ENCODE measurements at regions not wholly inside any gene's neighbourhood (a gene's known extent, or its start where the extent isn't known, plus 50 kb on each side); places are given as distances from the start of the nearest gene placed in this dataset.
"Not testable (repeated sequence)": the region's sequence is repeated elsewhere in the genome, so short reads cannot be mapped to it uniquely, and the experiment has no call there.

GRCh38 chr14:105598925-105599586 is 72.7 kb downstream of the TMEM121 start:
- WGBS, 2 donors = 78% methylated on average over 8 of the region's 26 CpGs; no CpG with 5 or more reads in 1 of the 2 donors
- intact Hi-C loops (cut with DNase I); H3K36me3 ChIP-seq; H3K27me3 ChIP-seq; H3K4me3 ChIP-seq; DNase-seq; H3K27ac ChIP-seq; H3K4me1 ChIP-seq; H3K9me3 ChIP-seq: not testable (repeated sequence)

- H3K27me3 ChIP-seq; H3K9me3 ChIP-seq; intact Hi-C loops (cut with DNase I); H3K4me1 ChIP-seq; H3K27ac ChIP-seq; H3K36me3 ChIP-seq; H3K4me3 ChIP-seq; DNase-seq: not testable (repeated sequence)
- 75% methylated on average over 13 of the region's 52 CpGs; no CpG with 5 or more reads in 1 of the 2 donors for WGBS, 2 donors
These were observed 74.0 kb downstream of the TMEM121 start for GRCh38 chr14:105600195-105600938.

GRCh38 chr14:105600939-105601359 is 74.6 kb downstream of the TMEM121 start:
- no peak for DNase-seq
- 33% methylated on average over 3 of the region's 19 CpGs; no CpG with 5 or more reads in 1 of the 2 donors for WGBS, 2 donors

GRCh38 chr14:105601360-105602242 is 75.2 kb downstream of the TMEM121 start:
- TF ChIP-seq CTCF (IDR thresholded peaks at IDR 0.05) (no peak), POLR2A (IDR thresholded peaks at IDR 0.05) (no peak)
- no peaks in the 10 kb centered on the region for H3K36me3 ChIP-seq
- H3K4me1 ChIP-seq = no peaks in the 10 kb centered on the region
- DNase-seq = no peak
- no peaks in the 10 kb centered on the region for H3K27me3 ChIP-seq
- H3K27ac ChIP-seq = no peak overlapping the region
- WGBS, 2 donors = 60 to 87% methylated on average over 3 to 4 of the region's 20 CpGs
- H3K9me3 ChIP-seq = no peaks in the 10 kb centered on the region
- intact Hi-C loops (cut with DNase I) = no loop called here
- no peak overlapping the region for H3K4me3 ChIP-seq

More at GRCh38 chr14:105600939-105601359, 74.6 kb downstream of the TMEM121 start:
- intact Hi-C loops (cut with DNase I) = no loop called here
- TF ChIP-seq CTCF (IDR thresholded peaks at IDR 0.05) (no peak), POLR2A (IDR thresholded peaks at IDR 0.05) (no peak)
- Histone ChIP-seq H3K27me3 (no peaks in the 10 kb centered on the region), H3K4me1 (no peaks in the 10 kb centered on the region), H3K27ac (no peak overlapping the region), H3K4me3 (no peak overlapping the region), H3K36me3 (no peaks in the 10 kb centered on the region), H3K9me3 (no peaks in the 10 kb centered on the region)

- no peak for DNase-seq
- no peak overlapping the region for H3K27ac ChIP-seq
These were observed 75.9 kb downstream of the TMEM121 start for GRCh38 chr14:105602243-105602750.

More at GRCh38 chr14:105602243-105602750, 75.9 kb downstream of the TMEM121 start:
- intact Hi-C loops (cut with DNase I) = no loop called here
- H3K9me3 ChIP-seq = no peaks in the 10 kb centered on the region
- H3K4me1 ChIP-seq = no peaks in the 10 kb centered on the region
- no peaks in the 10 kb centered on the region for H3K36me3 ChIP-seq
- no peak overlapping the region for H3K4me3 ChIP-seq
- H3K27me3 ChIP-seq = no peaks in the 10 kb centered on the region
- 86% methylated on average over 3 of the region's 9 CpGs; no CpG with 5 or more reads in 1 of the 2 donors for WGBS, 2 donors
- TF ChIP-seq CTCF (IDR thresholded peaks at IDR 0.05) (no peak), POLR2A (IDR thresholded peaks at IDR 0.05) (no peak)
